Neural cell (in vitro differentiated cells): ENCODE measurements at regions not wholly inside any gene's neighbourhood (a gene's known extent, or its start where the extent isn't known, plus 50 kb on each side); places are given as distances from the start of the nearest gene placed in this dataset.

ENCODE experiments used
- CTCF ChIP-seq: fragments of 450-650 bp; IDR thresholded peaks from 2 replicates; pipeline ENCODE4 v1.5.1; 2014; ENCODE audit warnings: antibody characterized with exemption, mild to moderate bottlenecking, moderate library complexity; ENCODE audit not compliant: poor library complexity, severe bottlenecking
- EP300 ChIP-seq: fragments of 450-650 bp; conservative IDR thresholded peaks from 2 replicates; pipeline ENCODE4 v1.6.1; 2014; ENCODE audit warnings: antibody characterized with exemption, mild to moderate bottlenecking, moderate library complexity; ENCODE audit not compliant: poor library complexity, severe bottlenecking
- EZH2 ChIP-seq: fragments of 200-600, 300-800 bp; shearing (Covaris generic), sonication (generic); IDR thresholded peaks from 2 replicates; pipeline ENCODE4 v1.6.1; 2014; ENCODE audit warnings: antibody characterized with exemption, low read length, borderline replicate concordance, mild to moderate bottlenecking; ENCODE audit not compliant: insufficient read depth, poor library complexity, severe bottlenecking
- MXI1 ChIP-seq: fragments of 450-650 bp; conservative IDR thresholded peaks from 2 replicates; pipeline ENCODE4 v1.6.1; 2014; ENCODE audit warnings: antibody characterized with exemption, mild to moderate bottlenecking; ENCODE audit not compliant: poor library complexity, severe bottlenecking
- POLR2AphosphoS5 ChIP-seq: IDR thresholded peaks from 2 replicates; pipeline ENCODE4 v1.6.1; 2012
- RAD21 ChIP-seq: fragments of 450-650 bp; conservative IDR thresholded peaks from 2 replicates; pipeline ENCODE4 v1.6.1; 2014; ENCODE audit warnings: antibody characterized with exemption, mild to moderate bottlenecking, moderate library complexity
- REST ChIP-seq: IDR thresholded peaks from 2 replicates; pipeline ENCODE4 v1.6.1; 2012; ENCODE audit warnings: borderline replicate concordance
- SMC3 ChIP-seq: fragments of 450-650 bp; conservative IDR thresholded peaks from 2 replicates; pipeline ENCODE4 v1.6.1; 2014; ENCODE audit warnings: antibody characterized with exemption, mild to moderate bottlenecking, moderate library complexity; ENCODE audit not compliant: poor library complexity
- TAF1 ChIP-seq: IDR thresholded peaks from 2 replicates; pipeline ENCODE4 v1.6.1; 2012; ENCODE audit warnings: low read depth

- TF ChIP-seq CTCF (no peak), REST (no peak), TAF1 (no peak), EP300 (no peak), EZH2 (no peak), RAD21 (no peak), POLR2AphosphoS5 (no peak), SMC3 (no peak), MXI1 (no peak)
These were observed 170.9 kb upstream of the PDE3A start for GRCh38 chr12:20197411-20197810.
